SK-N-MC (cell line): ENCODE measurements at regions not wholly inside any gene's neighbourhood (a gene's known extent, or its start where the extent isn't known, plus 50 kb on each side); places are given as distances from the start of the nearest gene placed in this dataset.

ENCODE experiments used
- DNase-seq: peaks from one replicate; pipeline ENCODE4 v3.0.0-alpha.2; 2011; ENCODE audit warnings: low read depth, low spot score
- H3K27ac ChIP-seq: fragments of 200-600 bp; sonication (generic); 2 replicates; pipeline ENCODE4 v1.5.1; 2016; ENCODE audit warnings: mixed run types
- H3K36me3 ChIP-seq: fragments of 200-600 bp; sonication (generic); 2 replicates; pipeline ENCODE4 v1.6.1; 2017; ENCODE audit warnings: antibody characterized with exemption, low read length, mixed read lengths; ENCODE audit not compliant: insufficient read depth
- H3K4me3 ChIP-seq: fragments of 200-600 bp; sonication (generic); 2 replicates; pipeline ENCODE4 v1.5.1; 2016
- H3K9ac ChIP-seq: fragments of 200-600 bp; sonication (generic); 2 replicates; pipeline ENCODE4 v1.8.0; 2017; ENCODE audit warnings: mixed run types, mixed read lengths; ENCODE audit not compliant: insufficient read length
- H3K9me3 ChIP-seq: fragments of 200-600 bp; sonication (generic); 2 replicates; pipeline ENCODE4 v1.6.1; 2017; ENCODE audit warnings: low read depth, mild to moderate bottlenecking, antibody characterized with exemption, low read length, moderate library complexity, mixed read lengths
- EZH2 ChIP-seq: fragments of 200-600 bp; sonication (generic); IDR thresholded peaks from one replicate; pipeline ENCODE4 v1.6.1; 2017; ENCODE audit warnings: antibody characterized with exemption
- FOXP2 ChIP-seq: optimal IDR thresholded peaks from 2 replicates; pipeline ENCODE3; 2011; ENCODE audit warnings: mild to moderate bottlenecking, moderate library complexity; ENCODE audit not compliant: insufficient read depth; ENCODE audit errors: extremely low read length, control extremely low read depth
- POLR2AphosphoS5 ChIP-seq: IDR thresholded peaks from 2 replicates; pipeline ENCODE4 v1.6.1; 2012; ENCODE audit warnings: mild to moderate bottlenecking, low read depth, low read length, borderline replicate concordance

GRCh38 chr11:106379265-106379664 lies 301.8 kb downstream of the AASDHPPT start:
- DNase-seq = no peak
- TF ChIP-seq FOXP2 (no peak), EZH2 (no peak), POLR2AphosphoS5 (no peak)
- Histone ChIP-seq H3K27ac (no peak overlapping the region), H3K9ac (no peak overlapping the region), H3K9me3 (no peaks in the 10 kb centered on the region), H3K4me3 (no peak overlapping the region), H3K36me3 (no peaks in the 10 kb centered on the region)

GRCh38 chr11:106379712-106380111 lies 302.2 kb downstream of the AASDHPPT start:
- Histone ChIP-seq H3K27ac (no peak overlapping the region), H3K36me3 (no peaks in the 10 kb centered on the region), H3K9me3 (no peaks in the 10 kb centered on the region), H3K9ac (no peak overlapping the region), H3K4me3 (no peak overlapping the region)
- DNase-seq = no peak
- TF ChIP-seq POLR2AphosphoS5 (no peak), FOXP2 (no peak), EZH2 (no peak)

GRCh38 chr11:106381895-106382294 lies 304.4 kb downstream of the AASDHPPT start:
- H3K36me3 ChIP-seq = no peaks in the 10 kb centered on the region
- no peak overlapping the region for H3K4me3 ChIP-seq
- DNase-seq = no peak
- no peaks in the 10 kb centered on the region for H3K9me3 ChIP-seq
- TF ChIP-seq EZH2 (no peak), FOXP2 (no peak), POLR2AphosphoS5 (no peak)
- H3K27ac ChIP-seq = no peak overlapping the region
- H3K9ac ChIP-seq = no peak overlapping the region

GRCh38 chr11:106384429-106384828 lies 307.0 kb downstream of the AASDHPPT start:
- no peak for DNase-seq

GRCh38 chr11:106386519-106386918 lies 309.1 kb downstream of the AASDHPPT start:
- Histone ChIP-seq H3K36me3 (no peaks in the 10 kb centered on the region), H3K27ac (no peak overlapping the region), H3K9me3 (no peaks in the 10 kb centered on the region), H3K9ac (no peak overlapping the region), H3K4me3 (no peak overlapping the region)
- no peak for DNase-seq
- TF ChIP-seq POLR2AphosphoS5 = no peak
- no peak for TF ChIP-seq FOXP2
- no peak for TF ChIP-seq EZH2

More at GRCh38 chr11:106384429-106384828, 307.0 kb downstream of the AASDHPPT start:
- Histone ChIP-seq H3K9me3 (no peaks in the 10 kb centered on the region), H3K27ac (no peak overlapping the region), H3K9ac (no peak overlapping the region), H3K36me3 (no peaks in the 10 kb centered on the region), H3K4me3 (no peak overlapping the region)
- no peak for TF ChIP-seq FOXP2
- no peak for TF ChIP-seq POLR2AphosphoS5
- no peak for TF ChIP-seq EZH2

- H3K9ac ChIP-seq = no peak overlapping the region
- H3K36me3 ChIP-seq = no peaks in the 10 kb centered on the region
- no peak overlapping the region for H3K4me3 ChIP-seq
- no peak for TF ChIP-seq EZH2
- no peak for TF ChIP-seq POLR2AphosphoS5
- no peak for TF ChIP-seq FOXP2
- H3K27ac ChIP-seq = no peak overlapping the region
- no peak for DNase-seq
- H3K9me3 ChIP-seq = no peaks in the 10 kb centered on the region
Measured at GRCh38 chr11:106389101-106389500, 311.6 kb downstream of the AASDHPPT start.

GRCh38 chr11:106390078-106390477 lies 312.6 kb downstream of the AASDHPPT start:
- no peak for DNase-seq
- no peaks in the 10 kb centered on the region for H3K9me3 ChIP-seq
- no peak overlapping the region for H3K9ac ChIP-seq
- no peak overlapping the region for H3K27ac ChIP-seq
- H3K36me3 ChIP-seq = no peaks in the 10 kb centered on the region
- no peak for TF ChIP-seq FOXP2
- no peak overlapping the region for H3K4me3 ChIP-seq

GRCh38 chr11:106391771-106392420 lies 314.4 kb downstream of the AASDHPPT start:
- no peak for DNase-seq
- Histone ChIP-seq H3K36me3 (no peaks in the 10 kb centered on the region), H3K9ac (no peak overlapping the region), H3K4me3 (no peak overlapping the region), H3K9me3 (no peaks in the 10 kb centered on the region), H3K27ac (no peak overlapping the region)
- TF ChIP-seq POLR2AphosphoS5 (no peak), EZH2 (no peak), FOXP2 (no peak)
